H9 (cell line): ENCODE measurements at regions not wholly inside any gene's neighbourhood (a gene's known extent, or its start where the extent isn't known, plus 50 kb on each side); places are given as distances from the start of the nearest gene placed in this dataset.

Experiments
- DNase-seq: peaks from one replicate; pipeline ENCODE4 v3.0.0-alpha.2; 2017
- H2AFZ ChIP-seq: one replicate; pipeline ENCODE4 v1.6.1; 2013; ENCODE audit warnings: mild to moderate bottlenecking, low read length, control low read depth, moderate library complexity
- H2AK5ac ChIP-seq: 2 replicates; pipeline ENCODE4 v1.6.1; 2013; ENCODE audit warnings: low read length, control low read depth, mixed read lengths; ENCODE audit not compliant: insufficient read length
- H2BK120ac ChIP-seq: one replicate; pipeline ENCODE4 v1.6.1; 2013; ENCODE audit warnings: low read depth, mild to moderate bottlenecking, low read length, control low read depth, inconsistent platforms; ENCODE audit not compliant: poor library complexity, severe bottlenecking
- H2BK12ac ChIP-seq: 2 replicates; pipeline ENCODE4 v1.6.1; 2013; ENCODE audit warnings: low read length, control low read depth, mixed read lengths, low read depth; ENCODE audit not compliant: insufficient read length
- H2BK15ac ChIP-seq: 2 replicates; pipeline ENCODE4 v1.6.1; 2013; ENCODE audit warnings: low read depth, low read length, control low read depth
- H2BK20ac ChIP-seq: one replicate; pipeline ENCODE4 v1.6.1; 2013; ENCODE audit warnings: low read depth, mild to moderate bottlenecking, low read length, control low read depth, inconsistent platforms; ENCODE audit not compliant: poor library complexity, severe bottlenecking
- H2BK5ac ChIP-seq: 2 replicates; pipeline ENCODE4 v1.6.1; 2013; ENCODE audit warnings: low read length, control low read depth, mixed read lengths; ENCODE audit not compliant: insufficient read length
- H3K14ac ChIP-seq: 2 replicates; pipeline ENCODE4 v1.6.1; 2013; ENCODE audit warnings: low read length, control low read depth; ENCODE audit not compliant: insufficient read depth
- H3K18ac ChIP-seq: 2 replicates; pipeline ENCODE4 v1.6.1; 2013; ENCODE audit warnings: low read depth, mild to moderate bottlenecking, mixed read lengths, low read length, control low read depth; ENCODE audit not compliant: insufficient read length
- H3K23ac ChIP-seq: 2 replicates; pipeline ENCODE4 v1.6.1; 2013; ENCODE audit warnings: low read length, control low read depth, mixed read lengths, low read depth; ENCODE audit not compliant: insufficient read length
- H3K23me2 ChIP-seq: 2 replicates; pipeline ENCODE4 v1.6.1; 2013; ENCODE audit warnings: low read depth, mild to moderate bottlenecking, mixed read lengths, low read length, control low read depth; ENCODE audit not compliant: insufficient read length, poor library complexity, severe bottlenecking
- H3K27ac ChIP-seq: 2 replicates; pipeline ENCODE4 v1.5.1; 2013; ENCODE audit warnings: low read length, control low read depth, mixed read lengths, low read depth; ENCODE audit not compliant: insufficient read length
- H3K27me3 ChIP-seq: 2 replicates; pipeline ENCODE4 v1.6.1; 2013; ENCODE audit warnings: low read length, control low read depth, inconsistent platforms; ENCODE audit not compliant: insufficient read depth
- H3K4ac ChIP-seq: 2 replicates; pipeline ENCODE4 v1.6.1; 2013; ENCODE audit warnings: low read depth, mild to moderate bottlenecking, control low read depth, inconsistent platforms, low read length, moderate library complexity
- H3K4me1 ChIP-seq: 2 replicates; pipeline ENCODE4 v1.6.1; 2013; ENCODE audit warnings: low read length, control low read depth, inconsistent platforms; ENCODE audit not compliant: insufficient read depth
- H3K4me2 ChIP-seq: 2 replicates; pipeline ENCODE4 v1.6.1; 2013; ENCODE audit warnings: low read length, control low read depth, mixed read lengths; ENCODE audit not compliant: insufficient read length, insufficient read depth
- H3K56ac ChIP-seq: 2 replicates; pipeline ENCODE4 v1.6.1; 2013; ENCODE audit warnings: low read depth, mild to moderate bottlenecking, mixed read lengths, low read length, control low read depth; ENCODE audit not compliant: insufficient read length
- H3K79me1 ChIP-seq: 2 replicates; pipeline ENCODE4 v1.6.1; 2013; ENCODE audit warnings: low read depth, mild to moderate bottlenecking, moderate library complexity, low read length, control low read depth, inconsistent platforms; ENCODE audit not compliant: insufficient read depth, poor library complexity, severe bottlenecking
- H3K79me2 ChIP-seq: 2 replicates; pipeline ENCODE4 v1.6.1; 2013; ENCODE audit warnings: low read length, control low read depth, inconsistent platforms; ENCODE audit not compliant: insufficient read depth
- H3K9ac ChIP-seq: 2 replicates; pipeline ENCODE4 v1.6.1; 2013; ENCODE audit warnings: low read length, control low read depth, mixed read lengths; ENCODE audit not compliant: insufficient read length; ENCODE audit errors: extremely low read depth
- H3K9me3 ChIP-seq: one replicate; pipeline ENCODE4 v1.6.1; 2013; ENCODE audit warnings: low read depth, low read length, inconsistent platforms; ENCODE audit not compliant: control insufficient read depth
- H3T11ph ChIP-seq: one replicate; pipeline ENCODE4 v1.6.1; 2013; ENCODE audit warnings: mild to moderate bottlenecking, low read length, control low read depth, inconsistent platforms
- H4K20me1 ChIP-seq: one replicate; pipeline ENCODE4 v1.6.1; 2013; ENCODE audit not compliant: control insufficient read depth, insufficient read length, insufficient read depth
- H4K5ac ChIP-seq: 2 replicates; pipeline ENCODE4 v1.6.1; 2013; ENCODE audit warnings: low read depth, mild to moderate bottlenecking, mixed read lengths, low read length, control low read depth; ENCODE audit not compliant: insufficient read length
- H4K8ac ChIP-seq: replicated peaks from 2 replicates; pipeline ENCODE4 v1.6.1; 2013; ENCODE audit warnings: low read length, control low read depth, mixed read lengths, low read depth; ENCODE audit not compliant: insufficient read length
- H4K91ac ChIP-seq: 2 replicates; pipeline ENCODE4 v1.6.1; 2013; ENCODE audit warnings: low read depth, mild to moderate bottlenecking, moderate library complexity, mixed read lengths, low read length, control low read depth; ENCODE audit not compliant: insufficient read length
- H3K27ac Mint-ChIP-seq, 3 experiments: 2 replicates in 2 of 3; 3 replicates in 1 of 3; pipeline ENCODE4 v1.8.0; 2020 to 2021; ENCODE audit warnings: mixed read lengths in 3 of 3, mild to moderate bottlenecking in 1 of 3, moderate library complexity in 1 of 3
- H3K27me3 Mint-ChIP-seq: 2 replicates; pipeline ENCODE4 v1.8.0; 2021; ENCODE audit warnings: low read depth, mild to moderate bottlenecking, moderate library complexity, mixed read lengths
- H3K36me3 Mint-ChIP-seq, 3 experiments: 2 replicates in 2 of 3; 3 replicates in 1 of 3; pipeline ENCODE4 v1.8.0; 2020 to 2021; ENCODE audit warnings: low read depth in 3 of 3, mixed read lengths in 3 of 3; ENCODE audit not compliant: insufficient read depth in 1 of 3
- H3K4me1 Mint-ChIP-seq, 2 experiments: 2 replicates each; pipeline ENCODE4 v1.8.0; 2020; ENCODE audit warnings: mixed read lengths in 2 of 2
- H3K4me3 Mint-ChIP-seq, 2 experiments: 2 replicates in 1 of 2; 3 replicates in 1 of 2; pipeline ENCODE4 v1.8.0; 2020 to 2021; ENCODE audit warnings: mild to moderate bottlenecking in 2 of 2, mixed read lengths in 2 of 2, moderate library complexity in 1 of 2
- H3K9me3 Mint-ChIP-seq, 2 experiments: 2 replicates in 1 of 2; 3 replicates in 1 of 2; pipeline ENCODE4 v1.8.0; 2020; ENCODE audit warnings: mild to moderate bottlenecking in 2 of 2, mixed read lengths in 2 of 2, moderate library complexity in 1 of 2
- CTCF ChIP-seq: fragments of 200-600 bp; sonication (generic); conservative IDR thresholded peaks from 3 replicates; pipeline ENCODE4 v1.8.0; 2021; ENCODE audit warnings: antibody characterized with exemption, mild to moderate bottlenecking

GRCh38 chr2:190811811-190812210, 68.8 kb upstream of the GLS start:
- H3K27ac ChIP-seq: no peak overlapping the region
- no peak overlapping the region for H4K5ac ChIP-seq
- H2BK15ac ChIP-seq: no peak overlapping the region
- Mint-ChIP-seq H3K27ac (no peak overlapping the region), H3K27me3 (no peaks in the 10 kb centered on the region), H3K36me3 (no peaks in the 10 kb centered on the region), H3K9me3 (no peaks in the 10 kb centered on the region), H3K4me3 (no peak overlapping the region), H3K4me1 (no peaks in the 10 kb centered on the region)
- no peak overlapping the region for H3T11ph ChIP-seq
- no peak overlapping the region for H2AFZ ChIP-seq
- H3K4me1 ChIP-seq: no peaks in the 10 kb centered on the region
- H3K79me1 ChIP-seq: no peaks in the 10 kb centered on the region
- no peak overlapping the region for H3K23ac ChIP-seq
- no peak for DNase-seq
- H2AK5ac ChIP-seq: no peak overlapping the region
- H2BK5ac ChIP-seq: no peak overlapping the region
- H4K91ac ChIP-seq: no peak overlapping the region
- H4K20me1 ChIP-seq: no peaks in the 10 kb centered on the region
- no peak overlapping the region for H2BK12ac ChIP-seq
- H4K8ac ChIP-seq: no peak overlapping the region
- H3K4ac ChIP-seq: no peak overlapping the region
- no peak overlapping the region for H3K9ac ChIP-seq
- H3K9me3 ChIP-seq: no peaks in the 10 kb centered on the region
- H2BK120ac ChIP-seq: no peak overlapping the region
- H3K4me2 ChIP-seq: no peak overlapping the region
- no peaks in the 10 kb centered on the region for H3K79me2 ChIP-seq
- no peak overlapping the region for H3K56ac ChIP-seq
- H2BK20ac ChIP-seq: no peak overlapping the region
- no peak overlapping the region for H3K14ac ChIP-seq
- no peaks in the 10 kb centered on the region for H3K27me3 ChIP-seq
- H3K18ac ChIP-seq: no peak overlapping the region
- TF ChIP-seq CTCF: no peak
- H3K23me2 ChIP-seq: no peaks in the 10 kb centered on the region
